ENCODE measurements at regions not wholly inside any gene's neighbourhood (a gene's known extent, or its start where the extent isn't known, plus 50 kb on each side); places are given as distances from the start of the nearest gene placed in this dataset.
"Not testable (repeated sequence)": the region's sequence is repeated elsewhere in the genome, so short reads cannot be mapped to it uniquely, and the experiment has no call there.

DNA sequence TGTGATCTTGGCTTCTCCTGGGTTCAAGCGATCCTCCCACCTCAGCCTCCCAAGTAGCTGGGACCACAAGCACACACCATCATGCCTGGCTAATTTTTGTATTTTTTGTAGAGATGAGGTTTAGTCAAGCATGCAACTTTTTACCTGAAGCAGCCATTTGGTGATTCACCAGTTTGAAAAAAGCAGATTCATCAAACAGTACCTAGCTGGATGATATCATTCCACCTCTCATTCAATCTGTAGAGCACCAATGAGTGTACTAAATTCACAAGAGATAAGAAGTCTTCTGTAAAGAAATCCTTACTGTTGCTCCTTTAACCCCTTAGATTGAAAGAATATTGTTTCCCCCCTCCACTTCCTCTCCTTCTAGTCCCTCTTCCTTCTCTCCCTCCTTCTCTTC is 261.1 kb upstream of the RFC3 start:
- no peak for DNase-seq (ENCODE audit: low read depth)
- TF ChIP-seq, protein P1, sequence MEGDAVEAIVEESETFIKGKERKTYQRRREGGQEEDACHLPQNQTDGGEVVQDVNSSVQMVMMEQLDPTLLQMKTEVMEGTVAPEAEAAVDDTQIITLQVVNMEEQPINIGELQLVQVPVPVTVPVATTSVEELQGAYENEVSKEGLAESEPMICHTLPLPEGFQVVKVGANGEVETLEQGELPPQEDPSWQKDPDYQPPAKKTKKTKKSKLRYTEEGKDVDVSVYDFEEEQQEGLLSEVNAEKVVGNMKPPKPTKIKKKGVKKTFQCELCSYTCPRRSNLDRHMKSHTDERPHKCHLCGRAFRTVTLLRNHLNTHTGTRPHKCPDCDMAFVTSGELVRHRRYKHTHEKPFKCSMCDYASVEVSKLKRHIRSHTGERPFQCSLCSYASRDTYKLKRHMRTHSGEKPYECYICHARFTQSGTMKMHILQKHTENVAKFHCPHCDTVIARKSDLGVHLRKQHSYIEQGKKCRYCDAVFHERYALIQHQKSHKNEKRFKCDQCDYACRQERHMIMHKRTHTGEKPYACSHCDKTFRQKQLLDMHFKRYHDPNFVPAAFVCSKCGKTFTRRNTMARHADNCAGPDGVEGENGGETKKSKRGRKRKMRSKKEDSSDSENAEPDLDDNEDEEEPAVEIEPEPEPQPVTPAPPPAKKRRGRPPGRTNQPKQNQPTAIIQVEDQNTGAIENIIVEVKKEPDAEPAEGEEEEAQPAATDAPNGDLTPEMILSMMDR (IDR thresholded peaks at IDR 0.05; ENCODE audit: low read depth, low read length, missing control alignments) = no peak
- no peak overlapping the region for H3K4me3 ChIP-seq (ENCODE audit: low read depth, low read length)
- in situ Hi-C loops (cut with HindIII; ENCODE audit: low sequenced_read_pairs) = no loop called here

DNA sequence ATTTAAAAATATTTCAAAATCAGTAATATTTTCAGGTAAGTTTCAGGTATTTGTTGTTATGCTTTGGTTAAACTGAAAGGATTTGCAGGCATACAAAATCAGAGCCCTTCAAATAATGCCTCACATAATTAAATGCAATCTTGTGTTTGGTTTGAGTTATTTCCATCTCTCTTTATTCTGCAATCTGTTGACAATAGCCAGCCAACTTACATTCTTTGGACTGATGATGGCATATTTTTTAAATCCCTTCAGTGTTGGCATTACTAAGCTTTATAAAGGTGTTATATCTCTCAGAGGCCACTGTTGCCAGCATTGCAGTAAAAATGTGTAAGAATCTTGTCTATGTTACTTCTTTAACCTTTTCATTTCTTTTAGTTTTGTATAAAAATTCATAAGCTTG is 257.2 kb upstream of the RFC3 start:
- DNase-seq (ENCODE audit: low read depth) = no peak

GRCh38 chr13:33561627-33562026 is 256.3 kb upstream of the RFC3 start:
- DNase-seq (ENCODE audit: low read depth) = no peak
- in situ Hi-C loops (cut with HindIII; ENCODE audit: low sequenced_read_pairs) = no loop called here
- TF ChIP-seq, protein P1 (IDR thresholded peaks at IDR 0.05; ENCODE audit: low read depth, low read length, missing control alignments) = no peak
- H3K4me3 ChIP-seq (ENCODE audit: low read depth, low read length) = no peak overlapping the region

More for the DNA sequence above, 257.2 kb upstream of the RFC3 start:
- TF ChIP-seq, protein P1 (IDR thresholded peaks at IDR 0.05; ENCODE audit: low read depth, low read length, missing control alignments) = no peak
- in situ Hi-C loops (cut with HindIII; ENCODE audit: low sequenced_read_pairs) = no loop called here
- no peak overlapping the region for H3K4me3 ChIP-seq (ENCODE audit: low read depth, low read length)

GRCh38 chr13:33571618-33572017 is 246.3 kb upstream of the RFC3 start:
- no peak for DNase-seq (ENCODE audit: low read depth)
- no peak overlapping the region for H3K4me3 ChIP-seq (ENCODE audit: low read depth, low read length)
- in situ Hi-C loops (cut with HindIII; ENCODE audit: low sequenced_read_pairs) = no loop called here
- TF ChIP-seq, protein P1 (IDR thresholded peaks at IDR 0.05; ENCODE audit: low read depth, low read length, missing control alignments) = no peak

- H3K4me3 ChIP-seq (ENCODE audit: low read depth, low read length); DNase-seq (ENCODE audit: low read depth); in situ Hi-C loops (cut with HindIII; ENCODE audit: low sequenced_read_pairs): not testable (repeated sequence)
These were observed 245.6 kb upstream of the RFC3 start for GRCh38 chr13:33572322-33572721.

- in situ Hi-C loops (cut with HindIII; ENCODE audit: low sequenced_read_pairs) = no loop called here
- no peak overlapping the region for H3K4me3 ChIP-seq (ENCODE audit: low read depth, low read length)
- TF ChIP-seq, protein P1 (IDR thresholded peaks at IDR 0.05; ENCODE audit: low read depth, low read length, missing control alignments) = no peak
- no peak for DNase-seq (ENCODE audit: low read depth)
These were observed 242.6 kb upstream of the RFC3 start for GRCh38 chr13:33575378-33575777.

GRCh38 chr13:33577007-33577406 is 240.9 kb upstream of the RFC3 start:
- in situ Hi-C loops (cut with HindIII; ENCODE audit: low sequenced_read_pairs) = no loop called here
- TF ChIP-seq, protein P1 (IDR thresholded peaks at IDR 0.05; ENCODE audit: low read depth, low read length, missing control alignments) = no peak

More at GRCh38 chr13:33577007-33577406, 240.9 kb upstream of the RFC3 start:
- no peak for DNase-seq (ENCODE audit: low read depth)
- no peak overlapping the region for H3K4me3 ChIP-seq (ENCODE audit: low read depth, low read length)

All from astrocyte of the cerebellum (primary cell).